IMR-90 (cell line): ENCODE measurements at regions not wholly inside any gene's neighbourhood (a gene's known extent, or its start where the extent isn't known, plus 50 kb on each side); places are given as distances from the start of the nearest gene placed in this dataset.

Source experiments
- ATAC-seq: fragments of 200-7000 bp; cut with Tn5 transposase; 2 replicates; pipeline ENCODE4 v1.9.1; 2020; ENCODE audit warnings: low read depth, mild to moderate bottlenecking, moderate library complexity
- BruUV-seq: library from RNA; stranded (reverse); fragments of 400-500 nt; replicated peaks from 2 replicates; lab custom pipeline; 2021; lab: Mats Ljungman, UMichigan
- CTCF ChIA-PET: fragments of 300-600 bp; formaldehyde crosslinking; extraction: SDS; loops from one replicate; lab custom pipeline; 2021; ENCODE audit warnings: antibody characterized with exemption; lab: Yijun Ruan, JAX
- POLR2A ChIA-PET: fragments of 300-600 bp; sonication (Branson Sonifier 250); formaldehyde crosslinking; loops from one replicate; lab custom pipeline; 2022; ENCODE audit warnings: antibody characterized with exemption; ENCODE audit not compliant: unreplicated experiment; lab: Charles Lee
- DNase-seq: peaks from one replicate; pipeline ENCODE4 v3.0.0; 2013
- H2AFZ ChIP-seq: replicated peaks from 2 replicates; pipeline ENCODE3; 2013; ENCODE audit warnings: low read length, mild to moderate bottlenecking; ENCODE audit not compliant: poor library complexity
- H2AK5ac ChIP-seq: 2 replicates; pipeline ENCODE4 v1.6.1; 2013; ENCODE audit warnings: low read depth, low read length, inconsistent platforms
- H2AK9ac ChIP-seq: replicated peaks from 2 replicates; pipeline ENCODE3; 2013; ENCODE audit warnings: mild to moderate bottlenecking, low read depth, low read length, moderate library complexity; ENCODE audit not compliant: poor library complexity
- H2BK120ac ChIP-seq: 2 replicates; pipeline ENCODE4 v1.6.1; 2013; ENCODE audit warnings: low read depth, low read length, inconsistent platforms
- H2BK15ac ChIP-seq: 3 replicates; pipeline ENCODE4 v1.6.1; 2013; ENCODE audit warnings: low read depth, low read length, inconsistent platforms
- H2BK20ac ChIP-seq: 2 replicates; pipeline ENCODE4 v1.6.1; 2013; ENCODE audit warnings: low read depth, mild to moderate bottlenecking, inconsistent platforms, low read length, moderate library complexity
- H2BK5ac ChIP-seq: 2 replicates; pipeline ENCODE4 v1.6.1; 2013; ENCODE audit warnings: mild to moderate bottlenecking, low read depth, low read length, inconsistent platforms; ENCODE audit not compliant: poor library complexity, severe bottlenecking
- H3K14ac ChIP-seq: replicated peaks from 2 replicates; pipeline ENCODE4 v1.6.1; 2013; ENCODE audit warnings: low read depth, low read length, inconsistent platforms
- H3K18ac ChIP-seq: 2 replicates; pipeline ENCODE4 v1.6.1; 2013; ENCODE audit warnings: low read depth, low read length, control low read depth
- H3K23ac ChIP-seq: 2 replicates; pipeline ENCODE4 v1.6.1; 2013; ENCODE audit warnings: low read depth, low read length, inconsistent platforms
- H3K27ac ChIP-seq: 2 replicates; pipeline ENCODE4 v1.5.1; 2013; ENCODE audit warnings: mild to moderate bottlenecking, control low read depth, low read length; ENCODE audit not compliant: insufficient read depth
- H3K27me3 ChIP-seq: 2 replicates; pipeline ENCODE4 v1.6.1; 2013; ENCODE audit warnings: low read length; ENCODE audit not compliant: control insufficient read depth, insufficient read depth
- H3K36me3 ChIP-seq: 2 replicates; pipeline ENCODE4 v1.6.1; 2013; ENCODE audit warnings: low read length, mixed read lengths; ENCODE audit not compliant: control insufficient read depth, insufficient read depth
- H3K4ac ChIP-seq: 2 replicates; pipeline ENCODE4 v1.6.1; 2013; ENCODE audit warnings: low read depth, low read length, inconsistent platforms
- H3K4me1 ChIP-seq: 2 replicates; pipeline ENCODE4 v1.6.1; 2013; ENCODE audit warnings: low read length, mixed read lengths; ENCODE audit not compliant: control insufficient read depth, insufficient read depth
- H3K4me2 ChIP-seq: 2 replicates; pipeline ENCODE4 v1.6.1; 2013; ENCODE audit warnings: low read depth, mild to moderate bottlenecking, control low read depth, low read length, moderate library complexity
- H3K4me3 ChIP-seq: 2 replicates; pipeline ENCODE4 v1.5.1; 2013; ENCODE audit warnings: low read depth, mild to moderate bottlenecking, control low read depth, low read length, moderate library complexity; ENCODE audit not compliant: insufficient read depth
- H3K56ac ChIP-seq: 2 replicates; pipeline ENCODE4 v1.6.1; 2013; ENCODE audit warnings: low read length, inconsistent platforms; ENCODE audit not compliant: insufficient read depth; ENCODE audit errors: extremely low read depth
- H3K79me1 ChIP-seq, 2 experiments: 2 replicates each; pipeline ENCODE4 v1.6.1; 2013; ENCODE audit warnings: low read length in 2 of 2, inconsistent platforms in 1 of 2, low read depth in 1 of 2
- H3K9ac ChIP-seq: 2 replicates; pipeline ENCODE4 v1.6.1; 2013; ENCODE audit warnings: low read depth, low read length, control low read depth
- H3K9me1 ChIP-seq: 2 replicates; pipeline ENCODE4 v1.6.1; 2013; ENCODE audit warnings: low read length, inconsistent platforms; ENCODE audit not compliant: insufficient read depth
- H3K9me3 ChIP-seq: 2 replicates; pipeline ENCODE4 v1.6.1; 2013; ENCODE audit warnings: low read length; ENCODE audit not compliant: control insufficient read depth, insufficient read depth
- H4K20me1 ChIP-seq: 2 replicates; pipeline ENCODE4 v1.6.1; 2013; ENCODE audit warnings: low read length, inconsistent platforms; ENCODE audit not compliant: insufficient read depth
- H4K5ac ChIP-seq: 2 replicates; pipeline ENCODE4 v1.6.1; 2013; ENCODE audit warnings: mild to moderate bottlenecking, low read depth, low read length, control low read depth
- H4K8ac ChIP-seq, 2 experiments: 2 replicates each; pipeline ENCODE4 v1.6.1; 2013; ENCODE audit warnings: low read depth in 2 of 2, low read length in 2 of 2, control low read depth in 1 of 2, inconsistent platforms in 1 of 2
- H4K91ac ChIP-seq: 2 replicates; pipeline ENCODE4 v1.6.1; 2013; ENCODE audit warnings: low read depth, low read length, inconsistent platforms; ENCODE audit not compliant: insufficient read depth
- BHLHE40 ChIP-seq: fragments of 150-350 bp; IDR thresholded peaks from 2 replicates; pipeline ENCODE4 v1.6.1; 2016; ENCODE audit warnings: mild to moderate bottlenecking, low read depth, low read length
- CEBPB ChIP-seq: IDR thresholded peaks from 2 replicates; pipeline ENCODE4 v1.6.1; 2012; ENCODE audit warnings: low read depth, low read length, improper control_type of control experiment
- CHD1 ChIP-seq: IDR thresholded peaks from 2 replicates; pipeline ENCODE4 v1.6.1; 2012; ENCODE audit warnings: low read depth, low read length, improper control_type of control experiment
- ELK1 ChIP-seq: fragments of 150-350 bp; IDR thresholded peaks from 2 replicates; pipeline ENCODE4 v1.6.1; 2016; ENCODE audit warnings: low read depth, mild to moderate bottlenecking, low read length, moderate library complexity, borderline replicate concordance
- FOS ChIP-seq: fragments of 150-350 bp; IDR thresholded peaks from 2 replicates; pipeline ENCODE4 v1.6.1; 2016; ENCODE audit warnings: low read depth, low read length
- MAFK ChIP-seq: IDR thresholded peaks from 2 replicates; pipeline ENCODE4 v1.6.1; 2012; ENCODE audit warnings: low read depth, low read length, improper control_type of control experiment
- MAZ ChIP-seq: IDR thresholded peaks from 2 replicates; pipeline ENCODE4 v1.6.1; 2012; ENCODE audit warnings: low read depth, mild to moderate bottlenecking, low read length, improper control_type of control experiment, moderate library complexity, borderline replicate concordance
- POLR2A ChIP-seq: IDR thresholded peaks from 2 replicates; pipeline ENCODE4 v1.6.1; 2012; ENCODE audit warnings: mild to moderate bottlenecking, low read depth, low read length
- RCOR1 ChIP-seq: IDR thresholded peaks from 2 replicates; pipeline ENCODE4 v1.6.1; 2012; ENCODE audit warnings: mild to moderate bottlenecking, low read length, improper control_type of control experiment; ENCODE audit not compliant: insufficient replicate concordance
- RFX5 ChIP-seq: IDR thresholded peaks from 2 replicates; pipeline ENCODE4 v1.8.0; 2012; ENCODE audit warnings: low read depth, mild to moderate bottlenecking, low read length, moderate library complexity
- SMC3 ChIP-seq: fragments of 150-350 bp; IDR thresholded peaks from 2 replicates; pipeline ENCODE4 v1.6.1; 2016; ENCODE audit warnings: low read depth, mild to moderate bottlenecking, antibody characterized with exemption, low read length, moderate library complexity
- USF2 ChIP-seq: fragments of 150-350 bp; IDR thresholded peaks from 2 replicates; pipeline ENCODE4 v1.6.1; 2017; ENCODE audit warnings: mild to moderate bottlenecking, antibody characterized with exemption, low read length, low read depth
- WGBS, 2 experiments: methylation state at CpG; one replicate each; pipeline versions ENCODE4 v1.1.5 to v1.1.7; 2013; ENCODE audit warnings: missing lambda C conversion rate in 2 of 2; ENCODE audit not compliant: insufficient read length in 1 of 2; ENCODE audit errors: extremely low coverage in 2 of 2; 5-methylcytosine and 5-hydroxymethylcytosine counted together
- dilution Hi-C: fragments of 300-500 bp; cut with HindIII; formaldehyde crosslinking; loops from one replicate; pipeline ENCODE4 v1.14.3; 2018; ENCODE audit warnings: low sequenced_read_pairs; ENCODE audit not compliant: unreplicated experiment
- in situ Hi-C: fragments of 300-500 bp; cut with MboI; formaldehyde crosslinking; loops from 3 replicates; pipeline ENCODE4 v1.14.3; 2019; ENCODE audit warnings: low sequenced_read_pairs, inconsistent platforms, mixed read lengths
- intact Hi-C: fragments of 100-400 bp; cut with micrococcal nuclease; formaldehyde crosslinking; loops from 2 replicates; pipeline ENCODE4 v1.10.0; 2022

GRCh38 chr3:69659180-69659910, 79.9 kb upstream of the MITF start:
- no peak overlapping the region for H3K4me2 ChIP-seq
- intact Hi-C loops (no loop called here), in situ Hi-C loops (no loop called here)

More at GRCh38 chr3:69659180-69659910, 79.9 kb upstream of the MITF start:
- H2BK15ac ChIP-seq = no peak overlapping the region
- H4K8ac ChIP-seq = no peak overlapping the region
- H3K4me1 ChIP-seq = no peaks in the 10 kb centered on the region
- no peaks in the 10 kb centered on the region for H3K36me3 ChIP-seq
- no peak overlapping the region for H4K91ac ChIP-seq
- no peak overlapping the region for H3K56ac ChIP-seq
- no peak overlapping the region for H2AK5ac ChIP-seq
- WGBS, 2 experiments = no CpG with 5 or more reads among the region's 9 CpGs
- ATAC-seq (no peak), DNase-seq (no peak)
- no peak overlapping the region for H2BK120ac ChIP-seq
- H3K4ac ChIP-seq = no peak overlapping the region
- no peak overlapping the region for H3K14ac ChIP-seq
- no peak overlapping the region for H3K23ac ChIP-seq
- no peaks in the 10 kb centered on the region for H4K20me1 ChIP-seq
- H3K9ac ChIP-seq = no peak overlapping the region
- H3K27me3 ChIP-seq = peaks cover 16% of the 10 kb centered on the region
- no peak overlapping the region for H3K27ac ChIP-seq
- H2AFZ ChIP-seq = no peak overlapping the region
- H2AK9ac ChIP-seq = no peak overlapping the region
- ChIA-PET CTCF (interaction anchor here (0.7 kb wide), 1 partner anchor 43 kb away, joined by 3 read pairs; no protein-coding TSS in a partner anchor), POLR2A (no interaction called here)
- H3K4me3 ChIP-seq = no peak overlapping the region
- H3K18ac ChIP-seq = no peak overlapping the region
- no peaks in the 10 kb centered on the region for H3K9me1 ChIP-seq
- H3K79me1 ChIP-seq = no peaks in the 10 kb centered on the region
- H2BK5ac ChIP-seq = no peak overlapping the region
- no TSS peak for BruUV-seq
- H4K5ac ChIP-seq = no peak overlapping the region
- no peak overlapping the region for H2BK20ac ChIP-seq
- TF ChIP-seq MAFK (no peak), RCOR1 (no peak), CEBPB (no peak), POLR2A (no peak), CHD1 (no peak), ELK1 (no peak), SMC3 (no peak), BHLHE40 (no peak), MAZ (no peak), RFX5 (no peak), USF2 (no peak), FOS (no peak)
- no peaks in the 10 kb centered on the region for H3K9me3 ChIP-seq
- dilution Hi-C loops = no loop called here
